H1 (cell line): ENCODE measurements at regions not wholly inside any gene's neighbourhood (a gene's known extent, or its start where the extent isn't known, plus 50 kb on each side); places are given as distances from the start of the nearest gene placed in this dataset.

Experiments
- CTCF ChIA-PET: fragments of 300-600 bp; sonication (Branson Sonifier 250); formaldehyde crosslinking; loops from one replicate; lab custom pipeline; 2021; ENCODE audit not compliant: partially characterized antibody; lab: Charles Lee
- POLR2A ChIA-PET: fragments of 300-600 bp; sonication (Branson Sonifier 250); formaldehyde crosslinking; loops from one replicate; lab custom pipeline; 2021; ENCODE audit warnings: inconsistent platforms; ENCODE audit not compliant: partially characterized antibody; lab: Charles Lee
- DNase-seq, 2 experiments: peaks; one replicate each; pipeline versions ENCODE4 v3.0.0 to v3.0.0-alpha.2; 2010 to 2022; ENCODE audit warnings: low spot score in 2 of 2, low read depth in 1 of 2, mixed read lengths in 1 of 2
- FAIRE-seq: peaks from 2 replicates; lab custom pipeline; 2011; peaks lifted over from hg19 to GRCh38; lab: Jason Lieb, UNC
- H2AFZ ChIP-seq: 2 replicates; pipeline ENCODE4 v1.8.1; 2012; ENCODE audit warnings: low read length, inconsistent platforms
- H2AK5ac ChIP-seq: 2 replicates; pipeline ENCODE4 v1.6.1; 2013; ENCODE audit warnings: low read depth, low read length
- H2BK120ac ChIP-seq: replicated peaks from 2 replicates; pipeline ENCODE3; 2013; ENCODE audit warnings: low read depth, low read length, inconsistent platforms
- H2BK12ac ChIP-seq: 2 replicates; pipeline ENCODE4 v1.6.1; 2013; ENCODE audit warnings: low read depth, low read length
- H2BK15ac ChIP-seq: 2 replicates; pipeline ENCODE4 v1.6.1; 2013; ENCODE audit warnings: low read length
- H2BK20ac ChIP-seq: 2 replicates; pipeline ENCODE4 v1.6.1; 2013; ENCODE audit warnings: low read length
- H2BK5ac ChIP-seq: 2 replicates; pipeline ENCODE4 v1.6.1; 2013; ENCODE audit warnings: low read depth, low read length
- H3K14ac ChIP-seq: 2 replicates; pipeline ENCODE4 v1.6.1; 2013; ENCODE audit warnings: inconsistent platforms; ENCODE audit not compliant: insufficient read length
- H3K18ac ChIP-seq: 2 replicates; pipeline ENCODE4 v1.6.1; 2013; ENCODE audit warnings: low read length; ENCODE audit errors: extremely low read depth
- H3K23ac ChIP-seq: 2 replicates; pipeline ENCODE4 v1.6.1; 2013; ENCODE audit warnings: inconsistent platforms; ENCODE audit not compliant: insufficient read length
- H3K23me2 ChIP-seq: 2 replicates; pipeline ENCODE4 v1.6.1; 2013; ENCODE audit warnings: low read depth, low read length
- H3K27ac ChIP-seq: 2 replicates; pipeline ENCODE4 v1.6.1; 2011; ENCODE audit warnings: low read depth, low read length, inconsistent platforms
- H3K27me3 ChIP-seq, 4 experiments: replicated peaks in 1 of 4; 1 replicate in 1 of 4; 2 replicates in 3 of 4; pipeline versions ENCODE4 v1.6.1 to v1.8.1; 2011 to 2013; ENCODE audit warnings: low read length in 3 of 4, mild to moderate bottlenecking in 3 of 4, inconsistent platforms in 2 of 4, mixed read lengths in 2 of 4, moderate library complexity in 1 of 4; ENCODE audit not compliant: control insufficient read depth in 3 of 4, insufficient read depth in 3 of 4; ENCODE audit errors: extremely low read depth in 1 of 4
- H3K36me3 ChIP-seq, 4 experiments: 2 replicates each; pipeline versions ENCODE4 v1.6.1 to v1.8.1; 2011 to 2013; ENCODE audit warnings: mild to moderate bottlenecking in 4 of 4, low read length in 3 of 4, moderate library complexity in 2 of 4, control low read depth in 1 of 4, inconsistent platforms in 1 of 4; ENCODE audit not compliant: insufficient read depth in 4 of 4, control insufficient read depth in 2 of 4
- H3K4ac ChIP-seq: replicated peaks from 2 replicates; pipeline ENCODE3; 2013; ENCODE audit warnings: low read length, low read depth, mixed read lengths, inconsistent platforms; ENCODE audit not compliant: insufficient read length
- H3K4me1 ChIP-seq, 4 experiments: replicated peaks in 1 of 4; 1 replicate in 1 of 4; 2 replicates in 3 of 4; pipeline versions ENCODE4 v1.6.1 to v1.8.1; 2011 to 2013; ENCODE audit warnings: low read length in 3 of 4, inconsistent platforms in 2 of 4, mixed read lengths in 1 of 4; ENCODE audit not compliant: insufficient read depth in 4 of 4, control insufficient read depth in 3 of 4
- H3K4me2 ChIP-seq, 2 experiments: 2 replicates each; pipeline versions ENCODE4 v1.6.1 to v1.8.1; 2011 to 2013; ENCODE audit warnings: low read depth in 2 of 2, low read length in 2 of 2, control low read depth in 1 of 2, inconsistent platforms in 1 of 2, mild to moderate bottlenecking in 1 of 2; ENCODE audit not compliant: insufficient read depth in 1 of 2
- H3K4me3 ChIP-seq, 4 experiments: fragments of 200-600, 300-600 bp in 1 of 4; sonication (generic), shearing (Covaris generic), sonication (Bioruptor Twin) in 1 of 4; 2 replicates each; pipeline versions ENCODE4 v1.5.1 to v1.8.1; 2011 to 2016; ENCODE audit warnings: low read length in 4 of 4, low read depth in 3 of 4, control low read depth in 2 of 4, inconsistent platforms in 2 of 4, mild to moderate bottlenecking in 2 of 4, mixed read lengths in 1 of 4, moderate library complexity in 1 of 4; ENCODE audit not compliant: insufficient read depth in 2 of 4; ENCODE audit errors: extremely low read depth in 1 of 4
- H3K56ac ChIP-seq: replicated peaks from 2 replicates; pipeline ENCODE3; 2013; ENCODE audit warnings: low read depth, mild to moderate bottlenecking, mixed read lengths, low read length, inconsistent platforms; ENCODE audit not compliant: insufficient read length
- H3K79me1 ChIP-seq: 2 replicates; pipeline ENCODE4 v1.6.1; 2013; ENCODE audit warnings: low read depth, low read length, control low read depth
- H3K79me2 ChIP-seq, 2 experiments: 2 replicates each; pipeline versions ENCODE4 v1.6.1 to v1.8.1; 2012 to 2013; ENCODE audit warnings: low read length in 2 of 2, mild to moderate bottlenecking in 2 of 2, inconsistent platforms in 1 of 2; ENCODE audit not compliant: insufficient read depth in 2 of 2, control insufficient read depth in 1 of 2
- H3K9ac ChIP-seq, 4 experiments: replicated peaks in 1 of 4; 1 replicate in 1 of 4; 2 replicates in 3 of 4; pipeline versions ENCODE4 v1.6.1 to v1.8.1; 2011 to 2013; ENCODE audit warnings: low read depth in 3 of 4, low read length in 3 of 4, control low read depth in 2 of 4, mild to moderate bottlenecking in 2 of 4, moderate library complexity in 2 of 4, inconsistent platforms in 1 of 4; ENCODE audit errors: extremely low read depth in 1 of 4
- H3K9me3 ChIP-seq, 2 experiments: 2 replicates each; pipeline versions ENCODE4 v1.6.1 to v1.8.1; 2012 to 2013; ENCODE audit warnings: mild to moderate bottlenecking in 2 of 2, moderate library complexity in 2 of 2, control low read depth in 1 of 2, inconsistent platforms in 1 of 2, low read depth in 1 of 2, low read length in 1 of 2, mixed read lengths in 1 of 2; ENCODE audit not compliant: insufficient read depth in 2 of 2
- H4K20me1 ChIP-seq, 2 experiments: replicated peaks in 1 of 2; 2 replicates each; pipeline versions ENCODE3 to v1.8.1; 2011 to 2013; ENCODE audit warnings: inconsistent platforms in 2 of 2, low read length in 2 of 2, mild to moderate bottlenecking in 1 of 2; ENCODE audit not compliant: insufficient read depth in 2 of 2, control insufficient read depth in 1 of 2
- H4K5ac ChIP-seq: 2 replicates; pipeline ENCODE4 v1.6.1; 2013; ENCODE audit warnings: low read length, low read depth, mixed read lengths, inconsistent platforms; ENCODE audit not compliant: insufficient read length
- H4K8ac ChIP-seq: 2 replicates; pipeline ENCODE4 v1.8.0; 2013; ENCODE audit warnings: mild to moderate bottlenecking, moderate library complexity, low read length, inconsistent platforms; ENCODE audit not compliant: insufficient read depth; ENCODE audit errors: extremely low read depth
- H4K91ac ChIP-seq: replicated peaks from 2 replicates; pipeline ENCODE3; 2013; ENCODE audit warnings: low read length, mixed read lengths, inconsistent platforms; ENCODE audit not compliant: insufficient read length
- CHD2 ChIP-seq: IDR thresholded peaks from 2 replicates; pipeline ENCODE4 v1.6.1; 2012; ENCODE audit warnings: low read length, improper control_type of control experiment
- CREB1 ChIP-seq: IDR thresholded peaks from 2 replicates; pipeline ENCODE4 v1.6.1; 2012; ENCODE audit warnings: inconsistent platforms
- CTCF ChIP-seq, 3 experiments: IDR thresholded peaks; 1 replicate in 2 of 3; 2 replicates in 1 of 3; pipeline versions ENCODE4 v1.5.1 to v1.6.1; 2011; ENCODE audit warnings: low read length in 3 of 3, mild to moderate bottlenecking in 3 of 3, inconsistent platforms in 2 of 3, low read depth in 1 of 3, moderate library complexity in 1 of 3; ENCODE audit not compliant: insufficient read depth in 1 of 3; ENCODE audit errors: control extremely low read depth in 1 of 3
- MAFK ChIP-seq: IDR thresholded peaks from 2 replicates; pipeline ENCODE4 v1.6.1; 2012; ENCODE audit warnings: low read depth, mild to moderate bottlenecking, improper control_type of control experiment, low read length
- RNF2 ChIP-seq: fragments of 200-900, 300-1000 bp; sonication (generic); IDR thresholded peaks from 2 replicates; pipeline ENCODE4 v1.7.1; 2016; ENCODE audit warnings: borderline replicate concordance, low read depth, mild to moderate bottlenecking, antibody characterized with exemption, low read length; ENCODE audit not compliant: poor library complexity, severe bottlenecking; ENCODE audit errors: missing control alignments
- SIN3A ChIP-seq, 2 experiments: IDR thresholded peaks in 1 of 2; conservative IDR thresholded peaks in 1 of 2; 2 replicates each; pipeline ENCODE4 v1.6.1; 2011 to 2012; ENCODE audit warnings: low read length in 2 of 2, improper control_type of control experiment in 1 of 2, low read depth in 1 of 2, mild to moderate bottlenecking in 1 of 2
- SP2 ChIP-seq: IDR thresholded peaks from 2 replicates; pipeline ENCODE4 v1.6.1; 2012; ENCODE audit warnings: mild to moderate bottlenecking, low read length, inconsistent platforms
- TAF1 ChIP-seq: IDR thresholded peaks from 2 replicates; pipeline ENCODE4 v1.6.1; 2011; ENCODE audit warnings: mild to moderate bottlenecking, low read depth, low read length
- TAF7 ChIP-seq: optimal IDR thresholded peaks from 2 replicates; pipeline ENCODE3; 2011; ENCODE audit warnings: low read depth, mild to moderate bottlenecking, inconsistent platforms, low read length, moderate library complexity, borderline replicate concordance
- TBP ChIP-seq: IDR thresholded peaks from 2 replicates; pipeline ENCODE4 v1.6.1; 2011; ENCODE audit warnings: low read depth, low read length, improper control_type of control experiment
- WGBS, 2 experiments: shearing (Covaris generic) in 1 of 2; methylation state at CpG; one replicate each; pipeline versions ENCODE4 v1.1.6 to v1.1.7; 2013 to 2015; ENCODE audit warnings: low lambda C conversion rate in 2 of 2, mixed read lengths in 2 of 2, inconsistent platforms in 1 of 2, low coverage in 1 of 2, missing lambda C conversion rate in 1 of 2; ENCODE audit not compliant: insufficient replicate concordance in 2 of 2, insufficient coverage in 1 of 2, insufficient read length in 1 of 2; ENCODE audit errors: extremely low coverage in 1 of 2, missing lambda C conversion rate in 1 of 2; 5-methylcytosine and 5-hydroxymethylcytosine counted together

- H4K8ac ChIP-seq, result no peak overlapping the region
- H4K20me1 ChIP-seq, result no peaks in the 10 kb centered on the region
- H3K9ac ChIP-seq, result no peak overlapping the region
- WGBS, 2 experiments, result 44% methylated on average over 2 of the region's 2 CpGs; no CpG with 5 or more reads in 1 of the 2 experiments
- no peak overlapping the region for H2BK15ac ChIP-seq
- H4K91ac ChIP-seq, result no peak overlapping the region
- H4K5ac ChIP-seq, result no peak overlapping the region
- H3K23ac ChIP-seq, result no peak overlapping the region
- H3K14ac ChIP-seq, result no peak overlapping the region
- FAIRE-seq (no peak), DNase-seq (no peak)
- ChIA-PET POLR2A (no interaction called here), CTCF (interaction anchor here (1.1 kb wide), 1 partner anchor 11 kb away, joined by 3 read pairs; no protein-coding TSS in a partner anchor)
- H3K4ac ChIP-seq, result no peak overlapping the region
- no peaks in the 10 kb centered on the region for H3K36me3 ChIP-seq
- H2AFZ ChIP-seq, result no peak overlapping the region
- H2BK12ac ChIP-seq, result no peak overlapping the region
- H3K18ac ChIP-seq, result no peak overlapping the region
- no peak overlapping the region for H2BK20ac ChIP-seq
- no peaks in the 10 kb centered on the region for H3K79me2 ChIP-seq
- no peaks in the 10 kb centered on the region for H3K27me3 ChIP-seq
- H3K79me1 ChIP-seq, result no peaks in the 10 kb centered on the region
- no peak overlapping the region for H2BK5ac ChIP-seq
- H2AK5ac ChIP-seq, result no peak overlapping the region
- no peaks in the 10 kb centered on the region for H3K4me1 ChIP-seq
- no peak overlapping the region for H3K56ac ChIP-seq
- no peak overlapping the region for H3K27ac ChIP-seq
- no peaks in the 10 kb centered on the region for H3K23me2 ChIP-seq
- H3K4me2 ChIP-seq, result no peak overlapping the region
- no peak overlapping the region for H2BK120ac ChIP-seq
- TF ChIP-seq TBP (no peak), RNF2 (no peak), CHD2 (no peak), CREB1 (no peak), CTCF (IDR thresholded peaks at IDR 0.05; ENCODE audit: control extremely low read depth in 1 of 3, insufficient read depth in 1 of 3, low read depth in 1 of 3, low read length in 3 of 3) (no peak), SIN3A (conservative IDR thresholded peaks at IDR 0.05 in 1 of 2, IDR thresholded peaks at IDR 0.05 in 1 of 2; ENCODE audit: low read depth in 1 of 2, low read length in 2 of 2) (no peak), TAF7 (no peak), TAF1 (no peak), MAFK (no peak), SP2 (no peak)
- H3K9me3 ChIP-seq, result no peaks in the 10 kb centered on the region
- H3K4me3 ChIP-seq, result no peak overlapping the region
Measured at GRCh38 chrX:117508021-117508420, 608.6 kb downstream of the KLHL13 start.
